ENCODE measurements at regions not wholly inside any gene's neighbourhood (a gene's known extent, or its start where the extent isn't known, plus 50 kb on each side); places are given as distances from the start of the nearest gene placed in this dataset.

- TF ChIP-seq CTCF (IDR thresholded peaks at IDR 0.05; ENCODE audit: low read length) (no peak), EZH2 (IDR thresholded peaks at IDR 0.05; ENCODE audit: borderline replicate concordance, low read length) (no peak)
- Histone ChIP-seq H3K4me3 (ENCODE audit: low read depth, low read length, poor library complexity, severe bottlenecking) (no peak overlapping the region), H3K9me3 (ENCODE audit: low read length) (no peaks in the 10 kb centered on the region)
These were observed 173.4 kb upstream of the SATB2 start for GRCh38 chr2:199631129-199631528.

GRCh38 chr2:199629301-199629700, 171.6 kb upstream of the SATB2 start:
- Histone ChIP-seq H3K27ac (ENCODE audit: low read depth, low read length, poor library complexity, severe bottlenecking) (no peak overlapping the region), H3K79me2 (ENCODE audit: insufficient read depth, low read length) (no peaks in the 10 kb centered on the region), H3K9ac (ENCODE audit: low read length) (no peak overlapping the region), H2AFZ (ENCODE audit: low read length) (no peak overlapping the region), H3K4me3 (ENCODE audit: low read depth, low read length, poor library complexity, severe bottlenecking) (no peak overlapping the region), H3K36me3 (ENCODE audit: insufficient read depth, low read length) (no peaks in the 10 kb centered on the region), H3K4me1 (ENCODE audit: insufficient read depth, low read length, severe bottlenecking) (no peaks in the 10 kb centered on the region), H3K4me2 (ENCODE audit: low read length) (no peak overlapping the region), H3K27me3 (ENCODE audit: insufficient read depth, low read length) (no peaks in the 10 kb centered on the region), H3K9me2 (ENCODE audit: low read depth, low read length) (no peaks in the 10 kb centered on the region), H4K20me1 (ENCODE audit: insufficient read depth, low read length) (no peaks in the 10 kb centered on the region), H3K9me3 (ENCODE audit: low read length) (no peaks in the 10 kb centered on the region), H3F3A (ENCODE audit: insufficient read depth, low read length) (no peaks in the 10 kb centered on the region)
- TF ChIP-seq CTCF (IDR thresholded peaks at IDR 0.05; ENCODE audit: low read length): no peak
- TF ChIP-seq EZH2 (IDR thresholded peaks at IDR 0.05; ENCODE audit: borderline replicate concordance, low read length): no peak

More at GRCh38 chr2:199631129-199631528, 173.4 kb upstream of the SATB2 start:
- Histone ChIP-seq H4K20me1 (ENCODE audit: insufficient read depth, low read length) (no peaks in the 10 kb centered on the region), H3K4me1 (ENCODE audit: insufficient read depth, low read length, severe bottlenecking) (no peaks in the 10 kb centered on the region), H3K79me2 (ENCODE audit: insufficient read depth, low read length) (no peaks in the 10 kb centered on the region), H3K36me3 (ENCODE audit: insufficient read depth, low read length) (no peaks in the 10 kb centered on the region), H3K27ac (ENCODE audit: low read depth, low read length, poor library complexity, severe bottlenecking) (no peak overlapping the region), H3K9ac (ENCODE audit: low read length) (no peak overlapping the region), H3K4me2 (ENCODE audit: low read length) (no peak overlapping the region), H2AFZ (ENCODE audit: low read length) (no peak overlapping the region), H3K9me2 (ENCODE audit: low read depth, low read length) (no peaks in the 10 kb centered on the region), H3F3A (ENCODE audit: insufficient read depth, low read length) (no peaks in the 10 kb centered on the region), H3K27me3 (ENCODE audit: insufficient read depth, low read length) (no peaks in the 10 kb centered on the region)

DNA sequence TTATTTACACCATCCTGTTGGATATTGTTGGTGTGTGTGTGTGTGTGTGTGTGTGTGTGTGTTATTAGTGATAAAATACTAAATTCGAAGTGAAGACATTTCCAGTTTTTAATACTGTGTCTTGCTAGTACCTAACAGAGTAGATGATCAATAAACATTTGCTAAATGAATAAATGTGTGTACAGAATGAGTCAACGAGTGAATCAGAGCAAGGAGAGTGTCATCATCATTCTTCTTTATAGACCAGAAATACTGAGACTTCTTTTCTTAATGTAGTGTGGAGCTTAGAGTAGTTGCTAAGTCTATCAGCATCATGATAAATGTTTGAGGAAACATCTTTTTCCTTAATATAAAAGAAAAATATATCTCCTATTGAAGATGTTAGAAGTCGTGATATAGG, 169.7 kb upstream of the SATB2 start:
- Histone ChIP-seq H3K27me3 (ENCODE audit: insufficient read depth, low read length) (no peaks in the 10 kb centered on the region), H3K4me2 (ENCODE audit: low read length) (no peak overlapping the region), H3K9me2 (ENCODE audit: low read depth, low read length) (no peaks in the 10 kb centered on the region), H3K36me3 (ENCODE audit: insufficient read depth, low read length) (no peaks in the 10 kb centered on the region), H3K4me3 (ENCODE audit: low read depth, low read length, poor library complexity, severe bottlenecking) (no peak overlapping the region), H3K9me3 (ENCODE audit: low read length) (no peaks in the 10 kb centered on the region), H3K79me2 (ENCODE audit: insufficient read depth, low read length) (no peaks in the 10 kb centered on the region), H2AFZ (ENCODE audit: low read length) (no peak overlapping the region), H3F3A (ENCODE audit: insufficient read depth, low read length) (no peaks in the 10 kb centered on the region), H4K20me1 (ENCODE audit: insufficient read depth, low read length) (no peaks in the 10 kb centered on the region), H3K9ac (ENCODE audit: low read length) (no peak overlapping the region), H3K27ac (ENCODE audit: low read depth, low read length, poor library complexity, severe bottlenecking) (no peak overlapping the region), H3K4me1 (ENCODE audit: insufficient read depth, low read length, severe bottlenecking) (no peaks in the 10 kb centered on the region)
- no peak for TF ChIP-seq EZH2 (IDR thresholded peaks at IDR 0.05; ENCODE audit: borderline replicate concordance, low read length)

DNA sequence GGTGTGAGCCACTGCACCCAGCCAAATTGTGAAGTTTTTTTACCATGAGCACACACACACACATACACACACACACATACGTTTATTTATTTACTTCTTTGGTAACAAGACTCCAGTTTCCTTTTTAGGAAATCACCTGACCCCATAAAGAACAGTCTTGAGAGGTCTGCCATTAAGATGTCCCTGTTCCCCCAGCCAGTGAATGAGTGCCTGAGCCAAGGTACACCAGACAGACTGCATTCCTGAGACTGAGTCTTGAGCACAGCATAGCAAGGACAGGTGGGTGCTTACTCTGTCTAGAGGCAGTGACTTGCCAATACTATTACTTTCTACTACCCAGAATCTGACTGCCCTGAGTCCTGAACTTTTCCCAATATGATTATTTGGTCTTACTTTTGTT, 167.2 kb upstream of the SATB2 start:
- no peak overlapping the region for H3K4me2 ChIP-seq (ENCODE audit: low read length)
- no peaks in the 10 kb centered on the region for H4K20me1 ChIP-seq (ENCODE audit: insufficient read depth, low read length)
- no peak overlapping the region for H3K4me3 ChIP-seq (ENCODE audit: low read depth, low read length, poor library complexity, severe bottlenecking)
- no peak overlapping the region for H3K9ac ChIP-seq (ENCODE audit: low read length)
- no peak overlapping the region for H3K27ac ChIP-seq (ENCODE audit: low read depth, low read length, poor library complexity, severe bottlenecking)
- H3K9me2 ChIP-seq (ENCODE audit: low read depth, low read length): no peaks in the 10 kb centered on the region
- no peaks in the 10 kb centered on the region for H3K36me3 ChIP-seq (ENCODE audit: insufficient read depth, low read length)
- no peaks in the 10 kb centered on the region for H3K27me3 ChIP-seq (ENCODE audit: insufficient read depth, low read length)
- H3K4me1 ChIP-seq (ENCODE audit: insufficient read depth, low read length, severe bottlenecking): no peaks in the 10 kb centered on the region
- no peaks in the 10 kb centered on the region for H3K79me2 ChIP-seq (ENCODE audit: insufficient read depth, low read length)
- no peak overlapping the region for H2AFZ ChIP-seq (ENCODE audit: low read length)
- H3F3A ChIP-seq (ENCODE audit: insufficient read depth, low read length): no peaks in the 10 kb centered on the region
- H3K9me3 ChIP-seq (ENCODE audit: low read length): no peaks in the 10 kb centered on the region
- TF ChIP-seq EZH2 (IDR thresholded peaks at IDR 0.05; ENCODE audit: borderline replicate concordance, low read length): no peak
- no peak for TF ChIP-seq CTCF (IDR thresholded peaks at IDR 0.05; ENCODE audit: low read length)

All from OCI-LY1 (cell line).